ENCODE measurements at regions not wholly inside any gene's neighbourhood (a gene's known extent, or its start where the extent isn't known, plus 50 kb on each side); places are given as distances from the start of the nearest gene placed in this dataset.
"Not testable (repeated sequence)": the region's sequence is repeated elsewhere in the genome, so short reads cannot be mapped to it uniquely, and the experiment has no call there.

DNA sequence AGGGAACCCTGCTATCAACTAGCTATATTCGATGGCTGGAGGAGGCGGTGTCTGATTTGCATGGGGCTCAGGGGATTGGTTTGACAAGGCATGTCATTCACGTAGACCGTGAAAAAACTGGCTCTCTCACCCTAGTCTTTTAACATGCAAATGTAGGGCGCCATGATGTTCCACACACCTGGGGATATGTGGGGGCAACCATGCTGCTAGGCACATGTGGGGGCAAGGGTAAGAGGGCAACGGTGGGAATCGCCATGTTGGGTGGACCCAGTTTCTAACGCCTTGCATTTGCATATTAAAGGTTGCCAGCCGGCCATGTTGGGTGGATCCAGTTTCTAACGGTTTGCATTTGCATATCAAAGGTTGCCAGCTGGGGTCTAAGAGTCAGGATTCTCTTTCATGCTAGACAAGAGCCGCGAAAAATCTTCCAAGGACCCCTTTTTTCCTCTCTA, 419.2 kb upstream of the NFE2L3 start:
- Histone ChIP-seq H3K4me1 (peaks cover 0 to 45% (median 23%) of the 10 kb centered on the region in 4 donors), H3K27me3 (no peaks in the 10 kb centered on the region), H3K36me3 (no peaks in the 10 kb centered on the region), H3K9me3 (no peaks in the 10 kb centered on the region), H3K27ac (peak overlapping the region in 2 of 4 donors; percentile 68 to 74), H3K4me3 (no peak overlapping the region)
- DNase-seq = no peak
- TF ChIP-seq EP300 (IDR thresholded peaks at IDR 0.05) (no peak), POLR2A (IDR thresholded peaks at IDR 0.05) (no peak), POLR2AphosphoS5 (IDR thresholded peaks at IDR 0.05) (no peak)
- TF ChIP-seq, protein P1, sequence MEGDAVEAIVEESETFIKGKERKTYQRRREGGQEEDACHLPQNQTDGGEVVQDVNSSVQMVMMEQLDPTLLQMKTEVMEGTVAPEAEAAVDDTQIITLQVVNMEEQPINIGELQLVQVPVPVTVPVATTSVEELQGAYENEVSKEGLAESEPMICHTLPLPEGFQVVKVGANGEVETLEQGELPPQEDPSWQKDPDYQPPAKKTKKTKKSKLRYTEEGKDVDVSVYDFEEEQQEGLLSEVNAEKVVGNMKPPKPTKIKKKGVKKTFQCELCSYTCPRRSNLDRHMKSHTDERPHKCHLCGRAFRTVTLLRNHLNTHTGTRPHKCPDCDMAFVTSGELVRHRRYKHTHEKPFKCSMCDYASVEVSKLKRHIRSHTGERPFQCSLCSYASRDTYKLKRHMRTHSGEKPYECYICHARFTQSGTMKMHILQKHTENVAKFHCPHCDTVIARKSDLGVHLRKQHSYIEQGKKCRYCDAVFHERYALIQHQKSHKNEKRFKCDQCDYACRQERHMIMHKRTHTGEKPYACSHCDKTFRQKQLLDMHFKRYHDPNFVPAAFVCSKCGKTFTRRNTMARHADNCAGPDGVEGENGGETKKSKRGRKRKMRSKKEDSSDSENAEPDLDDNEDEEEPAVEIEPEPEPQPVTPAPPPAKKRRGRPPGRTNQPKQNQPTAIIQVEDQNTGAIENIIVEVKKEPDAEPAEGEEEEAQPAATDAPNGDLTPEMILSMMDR (IDR thresholded peaks at IDR 0.05) = no peak
- intact Hi-C loops (cut with DNase I) = no loop called here
- 84 to 95% methylated on average over 12 of the region's 12 CpGs for WGBS, 2 donors

GRCh38 chr7:25735674-25736242, 416.2 kb upstream of the NFE2L3 start:
- intact Hi-C loops (cut with DNase I) = no loop called here
- H3K4me1 ChIP-seq = peaks cover 0 to 41% (median 21%) of the 10 kb centered on the region in 4 donors
- DNase-seq = no peak
- no peak for TF ChIP-seq POLR2A (IDR thresholded peaks at IDR 0.05)
- TF ChIP-seq EP300 (IDR thresholded peaks at IDR 0.05) = no peak
- TF ChIP-seq, protein P1 (IDR thresholded peaks at IDR 0.05) = no peak
- no peak for TF ChIP-seq POLR2AphosphoS5 (IDR thresholded peaks at IDR 0.05)
- H3K9me3 ChIP-seq = no peaks in the 10 kb centered on the region
- no peaks in the 10 kb centered on the region for H3K36me3 ChIP-seq
- no peak overlapping the region for H3K4me3 ChIP-seq
- WGBS, 2 donors = 79 to 85% methylated on average over 8 of the region's 8 CpGs
- H3K27ac ChIP-seq = no peak overlapping the region
- no peaks in the 10 kb centered on the region for H3K27me3 ChIP-seq

GRCh38 chr7:25738528-25738927, 413.5 kb upstream of the NFE2L3 start:
- Histone ChIP-seq H3K4me3 (no peak overlapping the region), H3K4me1 (peaks cover 0 to 23% (median 4%) of the 10 kb centered on the region in 4 donors), H3K27ac (no peak overlapping the region), H3K36me3 (no peaks in the 10 kb centered on the region), H3K9me3 (no peaks in the 10 kb centered on the region), H3K27me3 (no peaks in the 10 kb centered on the region)
- no peak for DNase-seq
- WGBS, 2 donors = 91 to 92% methylated on average over 4 of the region's 4 CpGs
- no peak for TF ChIP-seq POLR2A (IDR thresholded peaks at IDR 0.05)
- no peak for TF ChIP-seq POLR2AphosphoS5 (IDR thresholded peaks at IDR 0.05)
- TF ChIP-seq, protein P1 (IDR thresholded peaks at IDR 0.05) = no peak
- no peak for TF ChIP-seq EP300 (IDR thresholded peaks at IDR 0.05)
- intact Hi-C loops (cut with DNase I) = no loop called here

GRCh38 chr7:25739143-25739542, 412.9 kb upstream of the NFE2L3 start:
- no peak for TF ChIP-seq POLR2A (IDR thresholded peaks at IDR 0.05)
- TF ChIP-seq POLR2AphosphoS5 (IDR thresholded peaks at IDR 0.05) = no peak
- TF ChIP-seq EP300 (IDR thresholded peaks at IDR 0.05) = no peak
- TF ChIP-seq, protein P1 (IDR thresholded peaks at IDR 0.05) = no peak
- 27 to 67% methylated on average over 2 of the region's 2 CpGs for WGBS, 2 donors
- H3K4me1 ChIP-seq = peaks cover 0 to 23% (median 4%) of the 10 kb centered on the region in 4 donors
- H3K27me3 ChIP-seq = no peaks in the 10 kb centered on the region
- H3K9me3 ChIP-seq = no peaks in the 10 kb centered on the region
- peak overlapping the region in 1 of 4 donors; percentile 24 for H3K27ac ChIP-seq
- no peaks in the 10 kb centered on the region for H3K36me3 ChIP-seq
- intact Hi-C loops (cut with DNase I) = no loop called here
- no peak for DNase-seq
- no peak overlapping the region for H3K4me3 ChIP-seq

- intact Hi-C loops (cut with DNase I) = no loop called here
- no peaks in the 10 kb centered on the region for H3K36me3 ChIP-seq
- 81 to 84% methylated on average over 3 of the region's 3 CpGs for WGBS, 2 donors
- no peaks in the 10 kb centered on the region for H3K9me3 ChIP-seq
- no peak for DNase-seq
- H3K27ac ChIP-seq = no peak overlapping the region
- H3K4me3 ChIP-seq = no peak overlapping the region
- H3K4me1 ChIP-seq = peaks cover 0 to 9% (median 3%) of the 10 kb centered on the region in 4 donors
- H3K27me3 ChIP-seq = no peaks in the 10 kb centered on the region
- no peak for TF ChIP-seq EP300 (IDR thresholded peaks at IDR 0.05)
- TF ChIP-seq, protein P1 (IDR thresholded peaks at IDR 0.05) = no peak
Observed at GRCh38 chr7:25742316-25742715, 409.7 kb upstream of the NFE2L3 start.

DNA sequence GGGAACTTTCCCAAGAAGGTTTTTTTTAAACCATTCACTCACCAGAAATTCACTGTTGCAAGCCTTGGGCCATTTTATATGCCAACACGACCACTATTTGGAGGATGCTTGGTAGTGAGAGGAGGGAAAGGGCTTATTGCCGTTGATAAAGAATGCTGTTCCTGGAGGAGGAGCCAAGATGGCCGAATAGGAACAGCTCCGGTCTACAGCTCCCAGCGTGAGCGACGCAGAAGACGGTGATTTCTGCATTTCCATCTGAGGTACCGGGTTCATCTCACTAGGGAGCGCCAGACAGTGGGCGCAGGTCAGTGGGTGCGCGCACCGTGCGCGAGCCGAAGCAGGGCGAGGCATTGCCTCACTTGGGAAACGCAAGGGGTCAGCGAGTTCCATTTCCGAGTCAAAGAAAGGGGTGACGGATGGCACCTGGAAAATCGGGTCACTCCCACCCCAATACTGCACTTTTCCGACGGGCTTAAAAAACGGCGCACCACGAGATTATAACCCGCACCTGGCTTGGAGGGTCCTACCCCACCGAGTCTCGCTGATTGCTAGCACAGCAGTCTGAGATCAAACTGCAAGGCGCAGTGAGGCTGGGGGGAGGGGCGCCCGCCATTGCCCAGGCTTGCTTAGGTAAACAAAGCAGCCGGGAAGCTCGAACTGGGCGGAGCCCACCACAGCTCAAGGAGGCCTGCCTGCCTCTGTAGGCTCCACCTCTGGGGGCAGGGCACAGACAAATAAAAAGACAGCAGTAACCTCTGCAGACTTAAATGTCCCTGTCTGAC, 408.1 kb upstream of the NFE2L3 start:
- H3K27ac ChIP-seq; H3K36me3 ChIP-seq; H3K4me1 ChIP-seq; intact Hi-C loops (cut with DNase I); DNase-seq; H3K9me3 ChIP-seq; H3K4me3 ChIP-seq; H3K27me3 ChIP-seq: not testable (repeated sequence)
- 76 to 87% methylated on average over 22 to 35 of the region's 37 CpGs for WGBS, 2 donors

Measured in sigmoid colon (tissue), 6 donors.